HG02943 (cell line): ENCODE measurements at regions not wholly inside any gene's neighbourhood (a gene's known extent, or its start where the extent isn't known, plus 50 kb on each side); places are given as distances from the start of the nearest gene placed in this dataset.

Experiments used
- ATAC-seq: cut with Tn5 transposase; IDR thresholded peaks from one replicate; pipeline ENCODE4 v1.9.1; 2021; ENCODE audit warnings: mild to moderate bottlenecking, low read depth, moderate library complexity; ENCODE audit not compliant: unreplicated experiment

DNA sequence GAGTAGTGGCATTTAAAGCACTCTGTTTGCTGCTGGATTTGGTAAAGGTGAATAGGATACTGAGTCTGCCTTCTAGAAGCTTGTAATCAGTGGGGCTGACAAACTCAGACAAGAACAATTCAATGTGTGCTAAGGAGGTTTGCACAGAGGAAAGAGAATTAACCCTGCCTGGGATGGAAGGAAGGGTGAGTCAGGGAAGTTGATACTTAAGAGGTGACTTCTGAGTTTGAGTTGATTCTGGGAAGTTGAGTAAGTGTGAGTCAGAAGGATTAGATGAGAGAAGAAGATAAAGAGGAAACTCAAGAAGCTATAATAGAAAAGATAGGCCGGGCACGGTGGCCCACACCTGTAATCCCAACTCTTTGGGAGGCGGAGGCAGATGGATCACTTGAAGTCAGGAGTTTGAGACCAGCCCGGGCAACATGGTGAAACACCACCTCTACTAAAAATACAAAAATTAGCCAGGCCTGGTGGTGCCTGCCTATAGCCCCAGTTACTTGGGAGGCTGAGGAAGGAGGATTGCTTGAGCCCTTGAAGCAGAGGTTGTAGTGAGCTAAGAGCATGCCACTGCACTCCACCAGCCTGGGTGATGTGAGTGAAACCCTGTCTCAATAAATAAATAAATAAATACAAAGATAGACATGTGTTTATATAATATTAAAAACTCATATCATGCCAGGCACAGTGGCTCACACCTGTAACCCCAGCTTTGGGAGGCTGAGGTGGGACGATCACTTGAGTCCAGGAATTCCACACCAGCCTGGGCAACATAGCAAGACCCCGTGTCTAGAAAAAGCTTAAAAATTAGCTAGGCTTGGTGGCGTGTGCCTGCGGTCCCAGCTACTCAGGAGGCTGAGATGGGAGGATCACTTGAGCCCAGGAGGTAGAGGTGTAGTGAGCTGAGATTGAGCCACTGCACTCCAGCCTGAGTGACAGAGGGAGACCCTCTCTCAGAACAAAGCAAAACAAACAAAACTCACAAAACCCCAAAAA lies 126.8 kb upstream of the CPM start:
- ATAC-seq: no peak

DNA sequence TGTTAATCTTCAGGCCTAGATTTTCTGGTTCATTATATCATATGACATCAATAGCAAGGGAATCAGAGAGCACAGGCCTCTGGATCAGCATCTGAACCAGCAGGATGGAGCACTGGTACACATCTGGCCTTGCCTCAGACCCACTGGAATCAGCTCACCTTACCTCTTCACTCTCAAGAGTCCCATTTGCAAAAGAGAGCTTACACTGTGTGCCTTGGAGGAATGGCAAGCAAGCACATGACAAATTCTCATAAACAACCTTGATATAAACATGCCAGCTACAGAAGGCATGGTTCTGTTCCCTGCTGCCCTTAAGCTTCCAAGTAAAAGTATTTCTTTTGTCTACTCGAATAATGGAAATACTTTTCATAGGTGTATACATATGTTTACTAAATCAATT lies 128.6 kb upstream of the CPM start:
- ATAC-seq: no peak

DNA sequence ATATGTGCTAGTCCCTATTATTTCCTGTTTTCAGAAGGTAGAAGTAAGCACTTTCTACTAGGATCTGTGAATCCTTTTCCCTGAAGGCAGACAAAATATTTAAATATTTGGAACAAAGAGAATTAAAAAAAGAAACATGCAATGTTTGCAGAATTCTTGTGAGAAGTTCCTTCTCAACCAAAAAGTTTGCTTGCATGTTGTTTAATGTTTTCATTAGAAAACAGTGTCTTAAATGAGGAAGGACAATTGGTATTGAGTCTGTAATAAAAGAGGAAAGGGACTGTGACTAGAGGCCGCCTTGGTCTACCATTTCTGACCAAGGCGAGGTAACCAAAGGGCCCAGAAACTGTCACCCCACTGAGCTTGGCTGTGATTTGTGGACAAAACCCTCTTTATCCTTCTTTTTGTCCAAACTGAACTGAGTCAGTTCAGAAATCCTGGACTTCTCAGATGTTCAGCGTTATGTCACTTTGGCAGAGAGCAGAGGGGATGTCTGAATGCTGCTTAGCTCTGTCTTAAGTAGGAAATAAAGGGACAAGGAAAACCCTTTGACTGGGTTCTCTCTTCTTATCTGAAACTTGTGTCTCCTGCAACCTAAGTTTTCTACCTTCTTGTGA lies 129.8 kb upstream of the CPM start:
- ATAC-seq: no peak

DNA sequence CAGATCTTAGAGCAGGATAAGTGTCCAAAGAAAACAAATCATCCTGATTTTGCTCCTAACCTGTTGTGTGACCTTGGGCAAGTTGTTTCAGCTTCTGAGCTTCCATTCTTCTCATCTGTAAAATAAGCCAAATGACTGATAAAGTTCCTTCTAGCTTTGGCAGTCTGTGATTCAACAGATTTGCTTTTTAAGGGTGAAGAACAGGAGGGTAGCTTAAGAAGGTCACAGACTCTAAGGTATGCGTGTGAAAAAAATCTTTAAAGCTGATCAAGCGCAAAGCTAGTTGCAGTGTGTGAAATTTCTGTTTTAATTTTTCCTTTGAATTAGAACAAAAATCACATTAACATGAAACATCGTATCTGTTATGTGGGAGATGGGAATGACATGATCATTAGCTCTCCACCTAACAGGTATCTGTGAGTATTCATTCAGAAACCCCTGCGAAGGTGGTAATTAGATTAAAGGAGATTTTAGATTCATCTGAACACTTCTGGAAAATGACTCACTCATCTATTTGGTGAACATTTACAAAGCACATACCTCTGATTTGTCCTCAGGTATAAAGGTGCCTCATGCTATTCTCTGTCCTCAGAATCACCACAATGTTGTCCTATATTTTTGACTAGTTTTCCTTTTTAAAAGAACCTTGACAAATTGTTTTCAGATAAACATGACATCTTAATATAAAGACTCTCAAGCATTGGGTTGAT lies 131.9 kb upstream of the CPM start:
- ATAC-seq: no peak

DNA sequence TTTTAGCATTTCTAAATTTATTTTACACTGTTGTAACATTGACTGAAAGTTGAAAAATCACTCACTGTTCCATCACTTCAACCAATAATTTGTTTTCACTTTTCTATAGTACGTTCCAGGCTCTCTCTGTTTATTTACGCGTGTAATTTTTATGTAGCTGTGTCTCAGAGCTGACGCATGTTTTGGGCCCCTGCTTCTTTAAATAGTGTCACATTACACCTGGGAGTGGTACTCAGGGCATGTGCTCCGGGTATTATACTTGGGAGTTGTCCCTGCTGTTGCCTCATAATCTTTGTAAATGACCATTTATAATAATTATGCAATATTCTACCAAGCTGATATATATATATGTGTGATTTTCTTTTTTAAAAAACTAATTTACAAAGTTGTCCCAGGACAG lies 132.8 kb upstream of the CPM start:
- ATAC-seq: no peak

DNA sequence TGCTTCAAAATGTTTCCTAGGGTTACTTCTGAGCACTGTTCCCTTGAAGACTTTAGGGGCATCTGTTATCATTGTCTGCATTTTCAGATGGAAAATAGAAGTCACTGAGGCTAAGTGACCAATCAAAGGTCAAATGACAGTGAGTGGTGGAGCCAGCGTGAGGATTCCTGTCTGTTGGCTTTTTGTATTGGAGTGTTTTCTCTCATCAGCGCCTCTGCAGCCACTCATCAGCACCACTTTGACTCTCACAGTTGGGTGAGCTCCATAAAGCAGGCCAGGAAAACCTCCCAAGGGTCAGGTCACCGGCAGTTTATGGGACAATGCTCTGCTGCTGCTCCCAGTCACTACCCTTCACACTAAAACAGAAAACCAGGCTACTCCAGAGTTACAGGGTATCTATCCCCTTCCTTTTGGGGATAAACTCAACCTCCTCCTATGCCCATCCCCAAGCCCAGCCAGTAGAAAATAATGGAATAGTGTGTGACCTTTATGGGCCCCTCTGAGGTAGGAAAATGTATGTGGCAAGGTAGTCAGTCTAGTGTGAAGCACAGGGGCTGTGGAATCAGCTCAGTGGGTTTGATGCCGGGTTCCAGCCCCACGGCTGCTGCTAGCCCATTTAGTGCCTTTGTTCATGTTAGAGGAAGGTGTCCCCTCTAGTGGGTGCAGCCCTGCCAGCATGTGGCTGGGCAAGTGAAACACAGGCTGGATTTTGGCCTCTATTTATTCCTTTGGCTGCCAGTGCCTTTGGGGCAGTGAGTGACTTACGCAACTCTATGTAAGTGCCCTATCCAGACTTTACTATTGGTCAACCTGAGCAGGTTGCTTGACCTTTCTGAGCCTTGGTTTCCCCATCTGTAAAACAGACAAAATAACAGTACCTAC lies 133.8 kb upstream of the CPM start:
- no peak for ATAC-seq

DNA sequence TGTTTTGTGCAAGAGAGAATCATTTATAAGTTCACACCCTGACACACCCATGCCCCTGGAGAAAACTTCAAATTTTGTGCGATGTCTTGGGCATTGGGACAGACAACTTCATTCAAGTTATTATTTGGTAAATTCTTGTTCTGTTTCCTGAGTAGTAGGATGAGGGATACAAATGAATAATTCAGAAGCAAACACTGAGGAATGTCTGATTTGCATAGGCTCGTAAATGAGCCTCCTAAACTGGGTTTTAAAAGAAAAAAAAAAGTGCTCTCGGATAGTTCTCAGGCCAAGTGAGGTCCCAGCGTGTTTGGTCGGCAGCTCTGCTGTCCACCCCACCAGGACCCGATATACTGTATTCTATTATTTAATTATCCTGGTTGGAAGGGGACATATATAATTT lies 134.7 kb upstream of the CPM start:
- ATAC-seq: no peak

DNA sequence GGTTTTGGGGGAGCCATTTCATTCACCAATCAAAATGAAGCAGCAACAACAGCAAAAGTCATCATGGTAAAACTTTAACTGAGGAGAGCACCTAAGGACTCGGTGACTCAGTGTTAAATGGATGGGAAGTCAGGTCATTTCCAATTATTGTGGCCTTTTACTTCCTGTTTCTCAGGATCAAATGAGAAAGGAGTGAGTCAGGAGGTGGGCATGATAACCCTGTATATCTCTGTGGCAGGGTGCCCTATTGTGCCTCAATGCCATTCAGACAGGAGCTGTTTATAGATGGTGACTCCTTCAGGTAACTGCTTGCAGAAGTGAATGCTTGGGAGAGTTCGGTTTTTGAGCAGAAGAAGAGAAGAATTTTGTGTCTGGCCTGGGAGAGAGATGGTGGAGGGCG lies 135.5 kb upstream of the CPM start:
- ATAC-seq: no peak

DNA sequence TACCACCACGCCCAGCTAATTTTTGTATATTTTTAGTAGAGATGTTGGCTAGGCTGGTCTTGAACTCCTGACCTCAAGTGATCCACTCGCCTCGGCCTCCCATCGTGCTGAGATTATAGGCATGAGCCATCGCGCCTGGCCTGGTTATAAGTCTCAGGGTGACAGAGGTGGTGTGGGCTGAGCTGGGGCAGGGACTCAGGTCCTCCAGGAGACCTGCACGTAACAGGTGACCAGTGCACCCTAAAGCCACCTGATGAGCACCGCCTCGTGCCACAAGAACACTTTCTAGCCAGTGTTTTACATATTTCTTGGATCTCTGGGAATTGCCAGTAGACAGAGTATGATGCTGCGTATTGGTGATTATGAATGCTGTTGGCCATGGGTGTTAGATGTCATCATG lies 136.5 kb upstream of the CPM start:
- ATAC-seq: no peak

DNA sequence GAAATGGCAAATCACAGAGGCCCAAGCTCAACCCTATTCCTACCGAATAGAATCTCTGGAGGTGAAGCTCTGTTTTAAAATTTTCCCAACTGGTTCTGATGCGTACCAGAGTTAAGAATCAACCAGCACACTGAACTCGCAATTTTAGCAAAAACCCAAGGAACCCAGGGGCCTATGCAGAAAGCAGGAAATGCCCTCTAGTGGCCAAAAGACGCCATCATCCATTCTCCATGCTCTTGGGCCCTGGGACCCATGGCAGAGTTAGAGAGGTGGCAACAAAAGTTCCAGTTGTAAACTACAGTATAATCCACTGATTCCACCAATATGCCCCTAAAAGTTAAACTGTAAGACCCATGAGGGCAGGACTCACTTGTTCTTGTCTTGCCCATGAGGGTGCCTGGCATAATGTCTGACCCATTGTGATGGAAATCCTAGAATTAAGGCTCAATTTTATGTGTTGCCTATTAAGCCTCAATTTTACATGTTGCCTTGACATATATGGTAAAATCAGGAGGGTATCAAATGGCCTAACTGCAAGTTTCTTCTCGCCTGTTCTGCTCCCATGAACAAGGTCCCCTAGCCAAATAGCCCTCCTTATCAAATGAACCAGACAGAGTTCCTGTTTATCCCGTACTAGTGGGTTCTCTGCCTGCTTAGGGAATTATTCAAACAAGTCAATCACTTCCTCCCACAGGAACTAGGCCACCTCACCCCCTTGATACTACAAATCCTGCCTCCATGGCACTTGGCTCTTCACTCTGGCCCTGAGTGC lies 137.5 kb upstream of the CPM start:
- peak; percentile 85 for ATAC-seq

DNA sequence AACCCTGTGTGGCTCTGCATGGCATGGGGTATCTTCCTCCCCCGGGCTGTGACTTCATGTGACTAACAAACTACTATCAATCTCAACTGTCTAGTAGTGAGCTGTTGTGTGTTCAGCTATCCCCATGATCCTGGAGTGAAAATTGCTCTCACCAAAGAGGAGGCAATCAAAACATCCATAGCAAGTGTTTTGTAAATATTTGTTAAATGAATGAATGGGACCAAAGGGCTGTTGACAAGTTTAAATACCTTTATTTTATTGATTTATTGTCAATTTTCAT lies 138.1 kb upstream of the CPM start:
- no peak for ATAC-seq

DNA sequence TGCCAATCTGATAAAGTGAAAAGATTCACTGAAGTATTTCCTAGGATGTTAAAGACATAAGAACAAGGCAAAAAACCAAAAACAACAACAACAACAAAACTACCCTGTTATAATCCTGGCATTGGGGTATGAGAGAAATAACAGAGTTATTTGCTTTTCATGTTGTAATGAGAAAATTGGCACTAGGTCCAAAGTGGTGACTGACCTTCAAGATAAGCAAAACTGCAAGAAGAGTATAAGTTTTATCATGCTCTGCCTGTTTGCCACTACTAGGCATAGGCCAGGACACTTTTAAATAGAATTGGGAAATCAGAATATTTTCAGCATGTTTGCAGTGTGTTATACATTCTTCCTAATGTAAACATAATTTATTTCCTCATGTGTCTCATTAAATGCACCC lies 140.1 kb upstream of the CPM start:
- ATAC-seq: no peak

DNA sequence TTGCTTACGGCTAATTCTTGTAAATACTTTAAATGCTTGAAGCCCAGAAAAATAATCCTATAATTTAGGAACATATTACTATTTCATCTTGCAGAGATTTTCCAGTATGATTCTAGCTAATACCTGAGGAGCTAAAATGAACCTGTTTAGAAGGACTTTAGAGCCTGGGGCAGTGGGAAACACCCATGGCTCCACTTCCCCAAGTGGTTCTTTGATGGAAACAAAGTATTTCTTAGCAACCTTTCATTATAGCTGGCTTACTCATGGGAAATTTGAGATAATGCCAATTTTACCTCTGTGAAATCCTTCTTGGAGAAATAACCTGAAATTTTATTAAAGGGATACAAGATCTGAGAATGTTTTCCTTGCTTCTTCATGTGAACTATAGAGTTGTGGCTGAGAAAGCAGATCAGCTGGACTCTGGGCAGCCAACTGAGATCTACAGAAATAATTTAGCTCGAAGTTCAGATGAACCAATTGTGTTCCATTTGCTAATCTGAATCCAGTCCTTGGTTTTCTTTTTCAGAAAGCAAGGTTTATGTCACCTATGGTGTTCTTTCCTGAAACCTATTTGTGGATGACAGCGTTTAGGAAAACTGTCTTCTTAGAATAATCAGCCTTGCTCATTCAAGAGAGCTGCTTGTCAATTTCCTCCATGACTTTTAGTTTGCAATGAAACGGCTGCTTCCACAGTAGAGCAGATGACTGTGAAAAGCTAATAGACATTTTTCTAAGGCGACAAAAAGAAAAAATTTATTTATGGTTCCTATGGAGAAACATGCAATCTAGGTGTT lies 141.8 kb upstream of the CPM start:
- ATAC-seq: no peak

DNA sequence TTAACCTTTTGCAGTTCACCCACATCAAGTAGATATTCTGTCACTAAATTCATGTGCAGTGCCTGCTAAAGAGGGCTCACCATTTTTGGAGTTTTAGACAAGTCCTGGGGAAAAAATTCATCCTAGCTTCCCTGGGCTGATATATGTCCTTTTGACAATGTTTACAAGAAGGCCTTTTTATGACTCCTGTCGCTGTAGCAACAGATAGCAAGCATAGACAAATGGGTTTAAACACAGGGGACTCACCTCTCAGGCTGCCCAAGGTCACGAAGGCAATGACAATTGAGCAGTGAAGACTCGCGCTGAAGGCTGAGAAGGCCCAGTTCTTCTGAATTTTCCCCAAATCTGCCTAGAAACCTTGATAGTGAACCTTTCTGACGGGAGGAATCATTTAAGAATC lies 150.7 kb upstream of the CPM start:
- no peak for ATAC-seq

DNA sequence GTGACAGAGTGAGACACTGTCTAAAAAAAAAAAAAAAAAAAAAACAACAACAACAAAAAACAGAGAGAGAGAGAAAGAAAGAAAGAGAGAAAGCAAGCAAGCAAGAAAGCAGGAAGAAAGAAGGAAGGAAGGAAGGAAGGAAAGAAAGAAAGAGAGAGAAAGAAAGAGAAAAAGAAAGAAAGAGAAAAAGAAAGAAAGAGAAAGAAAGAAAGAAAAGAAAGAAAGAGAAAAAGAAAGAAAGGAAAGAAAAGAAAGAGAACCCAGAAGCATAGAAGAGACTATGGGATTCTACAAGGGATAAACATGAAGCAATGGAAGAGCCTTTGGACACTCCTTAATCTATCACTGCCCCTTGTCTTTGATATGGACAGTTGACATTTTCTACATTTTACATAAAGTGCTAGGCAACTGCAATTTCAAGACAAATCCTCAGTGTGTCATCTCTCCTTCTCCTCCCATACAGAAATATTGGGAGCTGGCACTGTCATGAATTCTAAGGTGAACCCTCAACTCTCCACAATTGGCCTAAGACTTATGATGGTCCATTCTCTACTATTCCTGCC lies 151.9 kb upstream of the CPM start:
- no peak for ATAC-seq

DNA sequence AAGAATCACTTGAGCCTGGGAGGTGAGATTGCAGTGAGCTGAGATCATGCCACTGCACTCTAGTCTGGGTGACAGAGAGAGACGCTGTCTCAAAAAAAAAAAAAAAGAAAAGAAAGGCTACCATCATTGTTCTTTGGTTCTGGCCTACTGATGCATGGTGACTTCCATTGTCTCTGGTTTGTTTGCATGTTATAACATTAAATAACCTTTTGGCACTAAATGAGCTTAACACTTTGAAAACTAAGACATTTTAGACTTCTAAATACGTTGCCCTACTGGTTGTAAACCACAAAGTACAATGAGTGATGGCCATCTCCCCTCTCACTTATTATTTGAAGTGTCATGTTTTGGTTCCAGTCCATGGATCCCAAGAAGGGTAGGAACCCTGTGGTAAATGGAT lies 152.9 kb upstream of the CPM start:
- no peak for ATAC-seq

DNA sequence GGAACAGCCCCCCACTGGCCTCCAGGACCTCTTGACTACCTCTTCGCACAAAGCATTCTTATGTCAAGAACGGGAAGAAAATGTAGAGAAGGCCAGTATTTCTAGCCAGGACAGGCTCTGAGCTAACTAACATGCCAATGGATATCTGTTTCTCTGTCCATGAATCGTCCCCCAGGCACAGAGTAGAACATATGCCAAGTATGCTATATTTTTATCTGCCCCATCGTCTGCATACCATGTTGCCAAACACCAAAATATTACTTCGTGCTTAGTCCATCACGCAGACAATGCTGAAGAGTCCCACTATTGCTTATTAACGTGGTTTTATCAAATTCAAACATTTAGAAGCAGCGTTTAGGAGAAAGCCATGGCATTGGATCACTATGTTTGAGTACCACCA lies 151.4 kb upstream of the CPSF6 start:
- no peak for ATAC-seq

DNA sequence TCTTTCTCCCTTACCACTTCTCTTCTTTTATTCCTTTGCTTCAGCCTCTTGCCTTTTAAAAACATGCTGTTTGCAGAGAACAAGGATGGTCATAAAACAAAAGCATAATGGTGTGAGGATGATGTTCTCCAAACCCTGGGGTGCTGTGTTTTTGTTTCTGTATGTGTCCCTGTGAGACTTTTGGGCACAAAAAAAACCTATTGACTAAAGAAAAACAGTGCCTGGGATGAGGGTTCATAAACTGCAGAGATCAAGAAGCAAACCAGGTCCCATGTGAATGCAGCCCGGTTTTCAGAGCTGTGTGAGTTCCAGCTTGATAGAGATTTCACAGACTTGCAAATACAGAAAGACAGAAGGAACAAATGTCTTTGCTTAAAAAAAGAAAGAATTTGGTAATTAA lies 148.6 kb upstream of the CPSF6 start:
- no peak for ATAC-seq

DNA sequence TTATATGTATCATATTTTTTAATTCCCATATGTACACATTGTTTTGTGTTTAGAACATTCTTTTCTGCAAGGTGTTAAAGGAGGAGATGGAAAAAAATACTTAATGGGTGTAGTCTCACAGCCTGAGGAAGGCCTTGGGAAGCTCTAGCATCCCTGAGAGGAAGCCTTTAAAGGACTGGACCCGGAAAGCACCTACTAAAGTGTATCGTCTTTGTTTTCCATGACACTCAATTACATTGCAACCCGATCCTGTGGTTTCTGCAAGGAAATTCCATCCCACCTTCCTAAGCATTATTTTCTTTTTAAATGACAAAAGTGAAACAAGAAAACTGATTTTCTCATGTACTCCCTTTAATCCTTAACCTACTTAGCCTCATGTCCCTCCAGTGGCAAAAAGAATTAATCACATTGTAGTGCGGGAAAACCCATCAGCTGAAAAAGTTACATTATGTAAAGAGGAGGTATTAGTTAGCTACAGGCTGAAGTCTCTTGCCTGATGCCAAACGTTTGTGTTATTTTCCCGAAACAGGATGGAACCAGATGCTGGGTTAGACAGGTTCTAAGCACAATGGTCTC lies 147.8 kb upstream of the CPSF6 start:
- no peak for ATAC-seq
